ENCODE measurements at regions not wholly inside any gene's neighbourhood (a gene's known extent, or its start where the extent isn't known, plus 50 kb on each side); places are given as distances from the start of the nearest gene placed in this dataset.

GRCh38 chr4:184879271-184879670 is 53.5 kb upstream of the ACSL1 start:
- Histone ChIP-seq H3K27ac (ENCODE audit: low read depth in 1 of 2, low read length in 1 of 2) (no peak overlapping the region), H3K4me1 (ENCODE audit: control insufficient read depth in 5 of 5, insufficient read depth in 5 of 5, low read length in 5 of 5) (no peaks in the 10 kb centered on the region), H3K9ac (ENCODE audit: insufficient read depth in 1 of 2, low read length in 2 of 2) (no peak overlapping the region), H3K4me3 (no peak overlapping the region), H3K36me3 (ENCODE audit: control insufficient read depth in 4 of 4, insufficient read depth in 4 of 4, low read length in 4 of 4) (no peaks in the 10 kb centered on the region), H3K27me3 (ENCODE audit: control insufficient read depth in 3 of 3, insufficient read depth in 3 of 3, low read length in 2 of 3) (no peaks in the 10 kb centered on the region), H3K9me3 (ENCODE audit: control insufficient read depth in 4 of 4, insufficient read depth in 3 of 4, low read length in 3 of 4) (peaks cover 0 to 1% (median 0%) of the 10 kb centered on the region in 4 donors)
- ATAC-seq (ENCODE audit: insufficient read depth, low FRiP score) (no peak), DNase-seq (no peak)
- TF ChIP-seq CTCF (IDR thresholded peaks at IDR 0.05; ENCODE audit: control extremely low read depth, extremely low read depth), result no peak
- 88 to 91% methylated on average over 3 of the region's 3 CpGs for WGBS, 2 donors

- Histone ChIP-seq H3K9ac (ENCODE audit: insufficient read depth in 1 of 2, low read length in 2 of 2) (no peak overlapping the region), H3K36me3 (ENCODE audit: control insufficient read depth in 4 of 4, insufficient read depth in 4 of 4, low read length in 4 of 4) (no peaks in the 10 kb centered on the region), H3K27me3 (ENCODE audit: control insufficient read depth in 3 of 3, insufficient read depth in 3 of 3, low read length in 2 of 3) (no peaks in the 10 kb centered on the region), H3K4me1 (ENCODE audit: control insufficient read depth in 5 of 5, insufficient read depth in 5 of 5, low read length in 5 of 5) (no peaks in the 10 kb centered on the region), H3K9me3 (ENCODE audit: control insufficient read depth in 4 of 4, insufficient read depth in 3 of 4, low read length in 3 of 4) (peaks cover 0 to 1% (median 0%) of the 10 kb centered on the region in 4 donors), H3K27ac (ENCODE audit: low read depth in 1 of 2, low read length in 1 of 2) (no peak overlapping the region), H3K4me3 (no peak overlapping the region)
- TF ChIP-seq CTCF (IDR thresholded peaks at IDR 0.05; ENCODE audit: control extremely low read depth, extremely low read depth), result no peak
- 84% methylated on average over 10 of the region's 10 CpGs for WGBS, 2 donors
- no peak for DNase-seq
- ATAC-seq (ENCODE audit: insufficient read depth, low FRiP score), result no peak
These were observed 56.5 kb upstream of the ACSL1 start for GRCh38 chr4:184882276-184882675.

GRCh38 chr4:184883024-184883423 is 57.3 kb upstream of the ACSL1 start:
- no peak for DNase-seq
- peaks cover 0 to 1% (median 0%) of the 10 kb centered on the region in 4 donors for H3K9me3 ChIP-seq (ENCODE audit: control insufficient read depth in 4 of 4, insufficient read depth in 3 of 4, low read length in 3 of 4)
- no peak overlapping the region for H3K9ac ChIP-seq (ENCODE audit: insufficient read depth in 1 of 2, low read length in 2 of 2)
- no peaks in the 10 kb centered on the region for H3K27me3 ChIP-seq (ENCODE audit: control insufficient read depth in 3 of 3, insufficient read depth in 3 of 3, low read length in 2 of 3)
- H3K4me1 ChIP-seq (ENCODE audit: control insufficient read depth in 5 of 5, insufficient read depth in 5 of 5, low read length in 5 of 5), result no peaks in the 10 kb centered on the region
- no peak for ATAC-seq (ENCODE audit: insufficient read depth, low FRiP score)
- 84 to 93% methylated on average over 6 of the region's 6 CpGs for WGBS, 2 donors
- no peaks in the 10 kb centered on the region for H3K36me3 ChIP-seq (ENCODE audit: control insufficient read depth in 4 of 4, insufficient read depth in 4 of 4, low read length in 4 of 4)
- TF ChIP-seq CTCF (IDR thresholded peaks at IDR 0.05; ENCODE audit: control extremely low read depth, extremely low read depth), result no peak
- no peak overlapping the region for H3K27ac ChIP-seq (ENCODE audit: low read depth in 1 of 2, low read length in 1 of 2)
- H3K4me3 ChIP-seq, result no peak overlapping the region

GRCh38 chr4:184884883-184885282 is 59.1 kb upstream of the ACSL1 start:
- H3K27me3 ChIP-seq (ENCODE audit: control insufficient read depth in 3 of 3, insufficient read depth in 3 of 3, low read length in 2 of 3), result no peaks in the 10 kb centered on the region
- H3K9ac ChIP-seq (ENCODE audit: insufficient read depth in 1 of 2, low read length in 2 of 2), result no peak overlapping the region
- ATAC-seq (ENCODE audit: insufficient read depth, low FRiP score) (no peak), DNase-seq (no peak)
- peaks cover 0 to 3% (median 0%) of the 10 kb centered on the region in 5 donors for H3K4me1 ChIP-seq (ENCODE audit: control insufficient read depth in 5 of 5, insufficient read depth in 5 of 5, low read length in 5 of 5)
- no peak overlapping the region for H3K4me3 ChIP-seq
- H3K36me3 ChIP-seq (ENCODE audit: control insufficient read depth in 4 of 4, insufficient read depth in 4 of 4, low read length in 4 of 4), result no peaks in the 10 kb centered on the region
- no peak for TF ChIP-seq CTCF (IDR thresholded peaks at IDR 0.05; ENCODE audit: control extremely low read depth, extremely low read depth)
- H3K27ac ChIP-seq (ENCODE audit: low read depth in 1 of 2, low read length in 1 of 2), result no peak overlapping the region
- 72 to 73% methylated on average over 5 of the region's 5 CpGs for WGBS, 2 donors
- no peaks in the 10 kb centered on the region for H3K9me3 ChIP-seq (ENCODE audit: control insufficient read depth in 4 of 4, insufficient read depth in 3 of 4, low read length in 3 of 4)
